Middle frontal gyrus (tissue), 1 donor: ENCODE measurements at regions not wholly inside any gene's neighbourhood (a gene's known extent, or its start where the extent isn't known, plus 50 kb on each side); places are given as distances from the start of the nearest gene placed in this dataset.
A peak's percentile ranks its signal among the peaks of the same experiment; 100 is the strongest.
"Not testable (repeated sequence)": the region's sequence is repeated elsewhere in the genome, so short reads cannot be mapped to it uniquely, and the experiment has no call there.

Experiments used
- DNase-seq: peaks from one replicate; pipeline ENCODE4 v3.0.0-alpha.2; 2015; ENCODE audit warnings: low spot score; ENCODE audit errors: extremely low spot score

GRCh38 chr9:124164811-124165210 is 92.9 kb upstream of the NEK6 start:
- DNase-seq: no peak

GRCh38 chr9:124174433-124174832 is 83.3 kb upstream of the NEK6 start:
- no peak for DNase-seq

DNA sequence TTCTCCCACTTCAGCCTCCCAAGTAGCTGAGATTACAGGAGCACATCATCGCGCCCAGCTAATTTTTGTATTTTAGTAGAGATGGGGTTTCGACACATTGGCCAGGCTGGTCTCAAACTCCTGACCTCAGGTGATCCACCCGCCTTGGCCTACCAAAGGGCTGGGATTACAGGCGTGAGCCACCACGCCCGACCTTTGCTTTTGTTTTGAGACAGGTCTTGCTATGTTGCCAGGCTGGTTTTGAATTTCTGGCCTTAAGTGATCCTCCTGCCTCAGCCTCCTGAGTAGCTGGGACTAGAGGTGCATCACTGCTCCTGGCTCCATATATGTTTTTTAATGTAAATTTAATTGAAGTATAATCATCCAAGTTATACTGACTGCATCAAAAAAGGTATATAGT is 80.2 kb upstream of the NEK6 start:
- DNase-seq: not testable (repeated sequence)

DNA sequence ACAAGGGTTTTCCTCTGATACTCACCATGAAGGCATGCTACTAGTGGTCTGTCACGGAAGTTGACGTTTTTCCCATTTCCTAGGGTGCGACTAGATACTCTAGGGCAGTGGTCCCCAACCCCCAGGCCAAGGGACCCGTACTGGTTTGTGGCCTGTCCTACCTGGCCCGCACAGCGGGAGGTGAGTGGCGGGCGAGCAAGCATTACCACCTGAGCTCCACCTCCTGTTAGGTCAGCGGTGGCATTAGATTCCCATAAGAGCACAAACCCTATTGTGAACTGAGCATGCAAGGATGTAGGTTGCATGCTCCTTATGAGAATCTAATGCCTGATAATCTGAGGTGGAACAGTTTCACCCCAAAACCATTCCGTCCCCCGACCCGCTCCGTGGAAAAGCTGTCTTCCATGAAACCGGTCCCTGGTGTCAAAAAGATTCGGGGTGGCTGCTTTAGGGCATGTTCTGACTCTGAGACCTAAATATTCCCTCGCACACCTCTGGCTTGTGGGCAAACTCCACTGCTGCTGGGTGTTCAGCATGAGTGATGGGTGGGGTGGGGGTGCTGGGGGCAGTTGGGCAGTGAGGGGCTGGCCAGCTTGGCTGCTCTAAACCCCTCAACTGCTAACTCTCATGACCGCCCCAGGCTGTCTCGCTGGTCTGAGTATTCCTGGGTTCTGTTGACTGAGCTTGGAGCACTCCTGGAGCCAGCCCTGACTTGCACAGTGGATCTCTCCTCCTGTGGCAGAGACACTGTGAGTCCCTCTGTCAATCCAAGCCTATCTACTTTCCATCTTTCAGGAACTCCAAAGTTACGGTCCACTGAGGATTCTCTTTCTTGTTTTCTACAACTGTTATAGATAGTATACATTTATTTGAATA is 78.3 kb upstream of the NEK6 start:
- no peak for DNase-seq

- DNase-seq: peak; percentile 18
Observed at GRCh38 chr9:124180557-124180956, 77.2 kb upstream of the NEK6 start.

DNA sequence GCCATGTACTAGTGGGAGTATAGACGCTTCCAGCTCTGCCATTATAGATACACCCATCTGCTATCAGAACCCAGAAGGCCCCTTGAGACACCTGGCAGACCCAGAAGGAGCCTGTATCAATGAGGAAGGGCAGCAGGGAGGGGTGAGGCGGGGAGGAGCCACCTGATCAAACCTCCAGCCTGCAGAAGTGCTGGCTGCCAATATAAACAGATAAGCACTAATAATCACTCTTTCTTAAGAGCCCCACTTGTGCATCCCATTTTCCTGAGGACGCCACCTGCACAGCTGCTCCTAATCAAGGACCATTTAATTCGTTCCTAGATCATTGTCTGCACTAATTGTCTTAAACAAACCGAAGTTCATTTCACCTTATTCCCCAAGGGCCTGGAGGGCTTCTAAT is 75.0 kb upstream of the NEK6 start:
- DNase-seq: no peak

GRCh38 chr9:124183772-124184171 is 74.0 kb upstream of the NEK6 start:
- DNase-seq: no peak

DNA sequence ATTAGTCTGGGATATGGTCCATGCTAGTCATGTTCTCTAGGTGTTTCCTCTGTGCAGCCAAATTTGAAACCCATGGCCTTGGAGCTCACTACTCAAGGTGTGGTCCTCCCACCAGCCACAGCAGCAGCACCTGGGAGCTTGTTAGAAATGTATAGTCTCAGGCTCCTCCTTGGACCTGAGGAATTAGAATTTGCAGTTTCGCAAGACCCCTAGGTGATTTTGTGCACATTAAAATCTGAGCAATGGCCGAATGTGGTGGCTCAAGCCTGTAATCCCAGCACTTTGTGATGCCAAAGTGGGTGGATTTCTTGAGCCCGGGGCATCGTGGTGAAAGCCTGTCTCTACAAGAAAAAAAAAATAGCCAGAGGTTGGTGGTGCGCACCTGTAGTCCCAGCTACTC is 72.3 kb upstream of the NEK6 start:
- no peak for DNase-seq

GRCh38 chr9:124187311-124187710 is 70.4 kb upstream of the NEK6 start:
- no peak for DNase-seq

- no peak for DNase-seq
Observed at GRCh38 chr9:124188331-124189110, 69.2 kb upstream of the NEK6 start.

DNA sequence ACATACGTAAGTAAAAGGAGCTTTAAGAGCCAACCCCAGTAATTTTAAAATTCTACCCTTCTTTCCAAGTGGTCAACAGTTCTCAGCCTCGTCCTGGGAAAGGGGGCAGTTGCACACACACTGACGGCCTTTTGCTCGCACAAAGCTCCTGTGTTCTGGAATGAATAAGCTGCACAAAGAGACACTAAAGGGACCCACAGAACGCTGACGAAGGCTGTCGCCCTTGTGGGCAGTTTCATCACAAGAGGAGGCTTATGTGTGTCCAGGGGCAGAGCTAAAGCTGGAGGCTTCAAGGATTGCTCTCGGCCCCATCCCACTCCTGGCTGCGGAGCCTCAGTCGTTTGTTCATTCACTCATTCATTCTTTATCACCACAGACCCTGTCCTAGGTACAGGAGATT is 67.0 kb upstream of the NEK6 start:
- peak; percentile 70 for DNase-seq

DNA sequence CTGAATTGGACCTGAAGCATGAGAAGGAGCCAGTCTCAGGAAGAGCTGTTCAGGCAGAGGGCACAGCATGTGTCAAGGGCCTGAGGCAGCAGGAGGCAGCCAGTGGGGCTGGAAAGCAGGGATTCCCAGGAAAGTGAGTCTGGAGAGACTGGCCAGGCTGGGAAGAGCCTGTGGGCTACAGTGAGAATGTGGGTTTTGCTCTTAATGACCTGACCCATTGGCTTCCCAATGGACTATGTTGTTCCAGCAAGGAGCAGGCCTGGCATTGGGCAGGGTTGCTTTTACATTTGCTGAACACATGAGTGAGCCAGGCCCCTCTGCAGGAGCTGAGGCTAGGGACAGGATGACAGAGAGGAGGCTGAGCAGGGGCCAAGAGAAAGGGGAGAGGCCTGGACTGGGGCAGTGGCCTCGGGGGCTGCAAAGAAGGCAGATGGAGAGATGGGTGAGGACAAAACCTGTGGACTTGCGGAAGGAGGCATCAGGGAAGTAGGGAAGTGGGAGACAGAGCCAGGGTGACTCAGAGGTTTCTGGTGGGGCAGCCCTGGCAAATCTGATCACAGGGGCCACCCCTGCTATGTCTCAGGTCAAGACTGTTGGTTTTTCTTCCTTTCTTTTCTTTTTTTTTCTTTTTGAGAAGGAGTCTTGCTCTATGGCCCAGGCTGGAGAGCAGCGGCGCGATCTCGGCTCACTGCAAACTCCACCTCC is 65.9 kb upstream of the NEK6 start:
- DNase-seq: no peak

DNA sequence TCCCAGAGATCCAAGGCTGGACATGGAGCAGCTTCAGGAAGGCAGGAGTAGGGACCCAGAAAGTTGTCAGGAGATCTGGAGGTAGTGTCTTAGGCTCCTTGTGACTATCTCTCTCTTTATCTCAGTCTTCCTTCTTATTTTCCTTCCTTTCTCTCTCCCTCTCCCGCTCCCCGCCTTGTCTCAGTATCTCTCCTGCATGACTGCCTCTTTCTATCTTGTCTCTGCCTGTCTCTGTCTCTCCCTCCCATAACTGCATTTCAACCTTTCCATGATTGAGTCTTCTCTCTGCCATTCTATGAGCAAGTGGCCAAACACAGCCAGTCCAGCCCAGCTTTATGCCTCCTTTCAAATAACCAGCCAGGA is 61.0 kb upstream of the NEK6 start:
- no peak for DNase-seq

DNA sequence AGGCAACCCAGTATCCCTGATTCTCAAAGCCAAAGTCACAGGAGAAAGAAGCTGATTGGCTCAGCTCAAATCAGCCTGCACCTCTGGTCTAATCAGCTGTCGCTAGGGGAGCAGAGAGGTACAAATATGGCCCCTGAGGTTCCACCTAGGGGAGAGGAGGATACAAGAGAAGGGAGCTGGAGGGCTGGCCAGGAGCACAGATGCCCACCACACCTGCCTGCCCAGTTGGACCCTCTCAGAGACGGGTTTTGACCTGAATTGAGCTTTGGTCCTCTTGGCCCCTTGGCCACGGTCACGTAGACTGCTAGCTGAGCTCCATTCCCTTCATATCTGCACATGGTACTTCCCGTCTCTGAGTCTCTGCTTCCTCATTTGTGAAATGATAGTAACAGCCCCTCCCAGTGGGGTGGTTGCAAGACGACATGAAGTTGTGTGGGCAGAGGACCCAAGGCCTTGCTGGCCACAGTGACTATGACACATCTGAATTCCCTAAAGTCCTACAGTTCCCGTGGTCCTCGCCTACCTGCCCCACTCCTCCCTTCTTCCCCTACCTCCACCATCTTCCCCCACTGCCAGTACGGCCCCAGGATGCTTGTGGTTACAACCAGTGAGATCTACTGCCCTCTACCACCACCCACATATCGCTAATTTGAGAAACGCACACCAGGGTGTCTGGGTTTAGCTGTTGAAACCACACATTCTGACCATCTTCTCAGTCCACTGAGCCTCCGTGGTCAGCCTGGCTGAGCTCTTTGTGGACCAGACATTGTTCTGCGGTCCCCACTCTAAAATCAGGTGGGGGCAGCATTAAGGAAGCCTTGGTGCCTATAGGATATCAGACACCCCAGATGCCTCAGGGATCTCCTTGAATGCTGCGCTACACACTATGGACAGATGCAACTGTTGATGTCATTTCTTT is 60.3 kb upstream of the NEK6 start:
- DNase-seq: no peak

- DNase-seq: no peak
Observed at GRCh38 chr9:124198331-124198730, 59.4 kb upstream of the NEK6 start.

DNA sequence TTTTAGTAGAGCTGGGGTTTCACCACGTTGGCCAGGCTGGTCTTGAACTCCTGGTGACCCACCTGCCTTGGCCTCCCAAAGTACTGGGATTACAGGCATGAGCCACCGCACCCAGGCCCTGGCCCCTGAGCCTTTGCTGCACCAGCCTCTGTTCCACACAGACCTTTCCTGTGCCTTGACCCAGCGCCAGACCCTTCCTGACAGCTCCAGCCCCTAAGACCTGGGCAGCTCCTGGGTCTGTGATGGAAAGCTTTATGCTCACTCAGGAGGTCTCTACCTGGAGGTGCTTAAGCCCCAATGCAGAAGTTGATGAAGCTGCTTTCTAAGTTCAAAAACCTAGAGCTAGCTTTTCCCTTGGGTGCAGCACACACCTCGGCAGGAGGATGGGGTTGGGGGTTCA is 58.8 kb upstream of the NEK6 start:
- no peak for DNase-seq

- DNase-seq: no peak
Observed at GRCh38 chr9:124199474-124199873, 58.3 kb upstream of the NEK6 start.

DNA sequence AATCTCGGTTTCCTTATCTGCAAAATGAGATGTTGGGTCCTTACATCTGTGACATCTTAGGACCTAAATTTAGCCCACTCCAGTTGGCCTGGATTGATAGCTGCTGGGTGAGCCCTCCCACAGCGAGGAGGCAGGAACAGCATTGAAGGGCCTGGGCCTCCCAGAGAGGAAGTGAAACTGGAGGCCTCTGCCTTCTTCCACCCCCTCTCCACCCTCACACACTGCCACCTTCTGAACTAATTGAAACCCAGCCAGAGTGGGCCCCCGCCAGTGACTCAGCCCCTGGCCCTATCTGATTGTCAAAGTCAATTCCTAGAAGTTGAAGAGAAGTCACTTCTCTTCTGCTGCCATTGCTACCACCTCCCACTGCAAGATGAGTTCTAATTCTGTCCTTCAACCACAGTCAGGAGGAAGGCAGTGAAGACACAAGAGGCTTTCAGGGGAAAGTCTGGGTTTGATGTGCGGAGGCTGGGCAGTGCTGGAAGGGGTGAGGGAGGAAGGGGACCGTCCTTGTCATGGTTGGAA is 55.2 kb upstream of the NEK6 start:
- no peak for DNase-seq

DNA sequence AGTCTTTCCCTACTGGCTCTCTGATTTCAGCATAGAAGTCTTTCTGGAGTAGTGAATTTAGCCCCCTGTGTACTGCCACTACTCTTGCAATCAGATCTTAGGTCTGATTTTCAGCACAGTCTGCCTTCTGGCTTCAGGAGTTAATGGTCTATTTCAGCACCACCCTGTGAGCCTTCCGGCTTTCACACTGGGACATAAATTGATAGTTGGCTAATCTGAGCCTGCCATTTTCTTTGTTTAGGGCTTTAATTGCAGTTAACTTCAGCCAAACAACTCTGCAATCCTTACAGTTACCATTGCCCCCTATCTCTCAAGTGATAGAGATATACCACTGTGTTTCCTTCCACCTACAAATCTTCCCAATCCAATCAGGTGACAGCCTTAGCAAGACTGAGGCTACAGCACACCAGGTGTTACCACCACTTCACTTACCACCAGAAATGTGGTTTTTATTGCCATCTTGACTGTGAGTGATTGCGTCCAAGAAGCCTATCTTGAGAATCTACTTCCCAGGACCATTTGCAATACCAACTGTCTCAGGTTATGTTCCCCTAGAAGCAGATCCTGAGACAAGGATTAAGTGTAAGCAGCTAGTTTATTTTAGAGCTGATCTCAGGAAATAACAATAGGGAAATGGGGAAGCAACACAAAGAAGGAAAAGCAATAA is 51.9 kb upstream of the NEK6 start:
- no peak for DNase-seq

GRCh38 chr9:124206391-124206790 is 51.4 kb upstream of the NEK6 start:
- DNase-seq: no peak
